ENCODE measurements at regions not wholly inside any gene's neighbourhood (a gene's known extent, or its start where the extent isn't known, plus 50 kb on each side); places are given as distances from the start of the nearest gene placed in this dataset.
"Not testable (repeated sequence)": the region's sequence is repeated elsewhere in the genome, so short reads cannot be mapped to it uniquely, and the experiment has no call there.

DNA sequence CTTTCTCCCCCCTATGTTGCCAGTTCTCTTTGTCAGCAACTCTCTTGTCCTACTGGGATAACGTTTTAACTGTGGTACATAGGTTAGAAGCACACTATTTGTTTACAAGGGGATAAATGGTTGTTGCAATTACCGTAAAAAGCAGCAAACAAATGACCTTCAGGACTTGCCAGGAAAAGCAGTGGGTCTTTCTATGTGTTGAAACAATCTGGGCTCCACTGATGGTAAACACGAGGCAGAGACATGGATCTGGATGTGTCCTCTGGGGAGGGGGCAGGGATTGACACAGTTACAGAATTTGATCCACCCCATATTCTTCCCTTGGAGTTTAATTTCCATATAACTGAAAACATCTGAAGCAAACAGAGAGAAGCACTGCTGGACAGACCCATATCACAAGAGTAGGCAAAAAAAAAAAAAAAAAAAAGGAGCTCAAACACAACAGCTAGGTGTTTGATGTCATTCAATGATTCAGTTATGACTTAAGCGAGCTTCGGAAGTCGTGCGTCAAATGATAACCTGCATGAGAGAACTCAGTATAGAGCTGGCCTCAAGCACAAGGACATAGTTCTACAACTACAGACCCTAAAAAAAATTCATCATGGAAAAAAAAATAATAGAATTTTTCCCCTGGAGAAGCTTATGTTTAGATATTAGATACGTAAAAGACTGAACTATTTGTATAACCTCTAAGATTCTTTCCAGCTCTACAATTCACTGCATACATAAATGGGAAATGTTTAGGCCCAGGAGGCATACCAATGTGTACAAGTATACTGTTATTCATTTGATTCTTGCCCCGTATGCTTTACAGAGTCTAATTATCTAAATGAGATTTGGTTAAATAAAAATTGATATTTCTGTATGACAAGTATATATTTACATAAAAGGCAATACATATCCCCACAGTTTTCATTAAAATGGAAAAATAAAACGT, 127.7 kb downstream of the ALDH8A1 start:
- DNase-seq (ENCODE audit: low read depth) = no peak

DNA sequence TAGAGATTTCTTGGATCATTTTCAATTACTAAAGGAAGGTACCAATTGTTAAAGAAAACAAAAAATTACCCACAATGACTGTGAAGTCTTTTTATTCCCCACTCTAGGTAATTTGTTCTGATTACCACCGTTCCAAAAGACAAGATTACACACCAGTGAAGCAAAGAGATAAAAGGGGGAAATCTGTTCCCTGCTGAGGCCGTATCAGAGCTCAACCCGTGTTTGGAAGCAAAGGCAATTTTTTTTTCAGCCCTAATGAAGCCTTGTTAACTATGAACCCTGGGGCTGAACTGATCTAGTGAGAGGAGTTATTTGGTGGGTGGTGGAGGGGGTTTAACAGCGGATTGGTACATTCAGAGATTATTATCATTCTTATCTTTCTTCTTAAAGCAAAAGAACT, 128.5 kb downstream of the ALDH8A1 start:
- DNase-seq (ENCODE audit: low read depth) = no peak

DNA sequence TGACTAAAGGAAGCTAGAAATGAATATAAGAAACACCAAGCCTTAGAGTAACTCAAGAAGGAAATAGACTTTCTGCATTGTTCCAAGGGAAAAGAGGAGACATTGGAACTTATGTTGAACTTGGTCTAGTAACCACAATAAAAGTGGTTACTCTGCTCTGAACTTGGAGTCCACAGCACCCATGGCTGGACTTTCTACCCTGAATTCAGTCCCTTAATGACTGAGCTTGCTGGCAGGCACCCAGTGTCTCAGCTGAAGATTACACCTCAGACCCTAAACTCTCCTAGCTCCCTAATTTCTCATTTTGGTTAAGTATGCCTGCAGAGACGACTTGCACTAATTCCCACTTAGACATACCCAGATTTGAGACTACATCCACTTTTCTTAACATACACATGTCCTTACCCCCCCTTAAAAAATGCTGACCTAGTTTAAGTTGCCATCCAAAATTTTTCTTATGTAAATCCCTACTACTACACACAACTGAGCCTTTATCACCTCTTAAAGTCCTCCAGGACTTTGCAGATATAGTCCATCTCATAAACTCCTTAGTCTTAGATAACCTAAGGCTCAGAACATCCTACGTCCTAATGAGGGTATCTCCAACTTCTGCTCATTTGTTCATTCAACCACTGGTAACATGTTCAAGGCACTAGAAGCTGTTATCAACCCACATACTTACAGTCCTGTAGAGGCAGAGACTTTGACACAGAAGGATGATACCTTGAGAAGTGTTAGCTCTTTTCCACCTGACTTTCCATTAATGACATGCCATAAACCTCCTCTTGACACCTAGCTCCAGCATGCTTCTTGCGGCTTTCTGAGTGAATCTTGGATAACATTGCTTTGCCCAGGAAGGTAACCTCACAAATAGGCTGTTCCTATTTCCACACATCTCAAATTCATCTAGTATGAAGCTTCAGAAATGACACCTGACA, 129.8 kb downstream of the ALDH8A1 start:
- DNase-seq (ENCODE audit: low read depth) = no peak

DNA sequence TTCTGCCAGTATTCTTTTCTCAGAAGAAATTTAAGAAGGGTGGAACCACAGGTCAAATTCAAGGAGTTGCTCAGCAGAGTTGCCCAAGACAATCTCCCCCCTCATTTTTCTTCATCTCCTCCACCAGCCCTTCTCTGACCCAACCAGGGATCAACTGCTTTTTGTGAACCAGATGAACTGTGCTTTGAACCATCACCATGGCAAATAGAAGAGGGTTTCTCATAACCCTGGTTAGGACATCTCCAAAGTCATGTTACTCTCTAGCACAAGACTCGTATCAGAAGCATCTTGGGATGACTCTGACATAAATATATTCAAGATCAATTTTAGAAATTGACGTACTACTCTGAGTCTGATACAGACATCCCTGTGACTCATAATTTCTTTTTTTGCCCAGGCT, 130.7 kb downstream of the ALDH8A1 start:
- DNase-seq (ENCODE audit: low read depth) = no peak

DNA sequence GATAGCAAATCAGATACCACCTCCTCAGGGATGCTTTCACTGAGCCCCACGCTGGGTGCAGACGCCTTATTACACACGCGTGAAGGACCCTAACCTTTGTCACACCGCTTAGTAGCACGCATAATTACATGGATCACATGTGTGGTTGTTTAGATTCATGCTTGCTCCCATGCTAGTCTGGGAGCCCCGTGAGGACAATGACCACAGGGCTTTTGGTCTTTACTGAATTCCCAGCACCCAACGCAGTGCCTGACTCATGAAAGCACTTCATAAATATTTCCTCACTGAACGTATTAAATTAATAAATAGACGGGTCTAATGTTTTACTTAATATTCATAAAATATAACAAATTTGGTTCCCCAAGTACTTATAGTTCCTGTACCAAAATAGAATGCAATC, 132.5 kb downstream of the ALDH8A1 start:
- DNase-seq (ENCODE audit: low read depth) = no peak

DNA sequence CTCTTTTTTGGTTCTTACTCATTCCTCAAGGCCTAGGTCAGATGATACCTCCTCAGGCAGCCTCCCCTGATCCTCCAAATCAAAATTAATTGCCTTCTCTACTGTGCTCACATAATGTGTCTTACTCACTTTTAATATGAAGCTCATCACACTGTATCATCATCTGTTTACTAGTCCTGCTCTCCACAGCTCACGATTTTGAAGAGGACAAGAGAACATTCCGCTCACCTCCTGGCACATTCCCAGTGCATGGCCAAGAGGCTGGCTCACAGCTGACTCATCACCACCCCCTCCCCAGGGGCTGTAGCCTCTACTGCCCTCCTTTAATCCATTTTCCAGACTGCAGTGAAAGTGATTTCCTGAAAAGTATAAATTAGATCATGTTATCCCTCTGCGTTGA, 133.1 kb downstream of the ALDH8A1 start:
- peak; percentile 51 for DNase-seq (ENCODE audit: low read depth)

DNA sequence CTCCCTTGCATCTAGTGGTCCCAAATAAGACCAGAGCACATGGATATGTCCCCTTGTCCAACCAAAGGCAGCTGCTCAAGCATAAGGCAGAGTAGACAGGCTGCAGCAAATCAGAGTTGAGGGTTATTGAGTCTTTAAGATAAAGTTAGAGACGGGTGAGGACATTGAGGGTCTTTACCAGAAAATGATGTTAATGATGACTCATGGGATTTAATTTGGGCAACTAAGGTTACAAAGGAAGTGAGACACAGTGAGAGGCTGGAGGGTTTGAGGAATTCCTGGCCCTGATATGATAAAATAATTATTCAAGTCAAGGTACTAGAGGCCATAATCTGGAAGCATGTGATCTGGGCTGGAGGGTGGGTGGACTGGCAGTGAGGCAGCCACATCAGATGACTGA, 133.6 kb downstream of the ALDH8A1 start:
- no peak for DNase-seq (ENCODE audit: low read depth)

DNA sequence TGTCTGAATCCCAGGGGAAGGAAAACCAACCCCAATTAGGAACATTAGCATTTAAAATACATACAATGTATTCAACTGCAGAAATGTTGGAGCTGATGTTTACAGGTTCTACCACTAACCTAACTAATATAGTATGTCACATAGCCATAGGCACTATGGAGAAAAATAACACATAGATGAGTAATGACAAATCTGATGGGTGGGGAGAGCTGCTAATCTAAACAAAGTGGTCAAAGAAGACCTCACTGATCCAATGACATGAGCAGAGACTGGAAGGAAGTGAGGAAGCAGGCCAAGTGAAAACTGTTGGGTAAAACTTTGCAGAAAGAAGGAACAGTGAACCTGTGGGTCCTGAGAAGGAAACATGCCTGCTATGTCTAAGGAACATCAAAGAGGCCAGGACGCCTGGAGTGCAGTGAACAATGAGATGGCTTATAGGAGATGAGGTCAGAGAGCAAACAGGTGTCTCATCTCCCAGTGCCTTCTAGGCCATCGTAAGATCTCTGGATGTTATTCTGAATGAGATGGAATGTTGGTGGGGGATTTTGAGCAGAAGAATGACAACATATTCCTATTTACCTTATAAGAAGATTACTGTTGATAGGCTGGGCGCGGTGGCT, 135.7 kb downstream of the ALDH8A1 start:
- peak; percentile 84 for DNase-seq (ENCODE audit: low read depth)

DNA sequence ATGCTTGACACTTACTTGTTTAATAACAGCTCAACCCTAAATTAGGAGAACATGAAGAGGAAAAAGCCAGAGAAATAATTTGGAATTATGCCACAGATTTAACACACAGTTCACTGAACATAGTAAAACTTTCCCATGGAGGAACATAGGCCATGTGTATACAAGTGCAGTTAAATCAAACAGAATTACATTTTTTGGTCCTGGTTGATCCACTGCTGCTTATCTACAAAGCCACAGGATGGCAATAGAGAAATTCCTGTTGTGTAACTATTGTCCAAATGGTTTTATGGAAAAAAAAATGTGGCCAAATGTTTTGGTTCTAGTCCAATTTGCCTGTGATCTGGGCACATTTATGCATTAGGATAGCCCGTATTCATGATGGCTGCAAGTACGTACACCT, 136.8 kb downstream of the ALDH8A1 start:
- peak; percentile 44 for DNase-seq (ENCODE audit: low read depth)

DNA sequence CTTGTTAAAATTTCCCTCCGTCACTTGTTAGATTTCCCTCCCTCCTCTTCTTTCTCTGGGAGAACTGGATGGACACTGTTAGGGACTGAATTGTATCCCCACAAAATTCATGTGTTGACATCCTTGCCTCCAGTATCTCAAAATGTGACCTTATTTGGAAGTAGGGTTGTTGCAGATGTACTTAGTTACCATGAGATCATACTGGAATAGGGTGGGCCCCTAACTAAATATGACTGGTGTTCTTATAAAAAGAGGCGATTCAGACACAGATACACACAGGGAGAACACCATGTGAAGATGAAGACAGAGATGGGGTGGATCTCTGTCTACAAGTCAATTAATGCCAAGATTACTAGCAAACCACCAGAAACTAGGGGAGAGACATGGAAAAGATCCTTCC, 139.5 kb downstream of the ALDH8A1 start:
- peak; percentile 28 for DNase-seq (ENCODE audit: low read depth)

DNA sequence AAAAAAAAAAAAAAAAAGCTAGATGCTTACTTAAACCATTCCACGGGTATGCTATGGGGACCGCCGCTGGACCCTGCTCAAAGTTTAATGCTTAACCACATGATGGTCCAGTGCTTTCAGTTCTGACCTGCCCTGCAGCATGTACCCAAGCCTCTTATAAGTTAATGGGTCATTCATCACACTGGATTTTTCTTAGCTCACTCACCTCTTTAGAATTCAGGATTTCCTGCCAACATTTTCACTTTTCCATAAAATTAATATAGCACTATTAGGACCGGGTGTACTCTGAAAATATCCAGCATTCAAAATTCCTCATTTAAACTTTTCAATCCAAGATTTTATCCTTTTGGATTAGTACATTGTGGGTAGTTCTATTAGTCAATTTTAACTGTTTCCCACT, 140.8 kb downstream of the ALDH8A1 start:
- DNase-seq (ENCODE audit: low read depth) = peak; percentile 78

DNA sequence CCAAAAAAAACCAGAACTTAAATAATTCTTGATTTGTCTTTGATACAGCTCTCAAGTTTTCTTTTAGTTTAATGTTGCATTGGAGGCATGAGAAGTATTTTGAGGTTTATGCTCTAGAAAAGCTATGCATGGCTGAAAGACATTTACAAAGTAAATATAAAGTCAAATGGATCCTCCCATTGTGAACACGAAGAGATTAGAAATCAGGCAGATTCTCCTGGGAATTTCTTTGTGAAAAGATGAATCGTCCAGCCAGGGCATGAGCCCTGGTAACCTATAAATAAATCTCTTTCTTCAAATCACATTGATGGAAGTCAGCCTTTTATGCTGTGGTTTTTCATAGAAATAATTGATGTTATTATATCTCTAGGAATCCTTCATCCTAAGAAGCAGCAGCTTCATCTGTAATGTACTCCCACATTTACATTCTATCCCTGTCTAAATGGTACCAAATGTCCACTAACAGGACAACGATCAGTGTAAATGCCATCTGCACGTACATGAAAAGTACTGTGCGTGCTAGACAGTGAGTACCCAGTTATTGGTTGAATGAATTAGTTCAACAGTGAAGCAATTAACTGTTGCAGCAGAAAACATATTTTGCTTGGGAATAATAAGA, 143.6 kb downstream of the ALDH8A1 start:
- DNase-seq (ENCODE audit: low read depth) = no peak

DNA sequence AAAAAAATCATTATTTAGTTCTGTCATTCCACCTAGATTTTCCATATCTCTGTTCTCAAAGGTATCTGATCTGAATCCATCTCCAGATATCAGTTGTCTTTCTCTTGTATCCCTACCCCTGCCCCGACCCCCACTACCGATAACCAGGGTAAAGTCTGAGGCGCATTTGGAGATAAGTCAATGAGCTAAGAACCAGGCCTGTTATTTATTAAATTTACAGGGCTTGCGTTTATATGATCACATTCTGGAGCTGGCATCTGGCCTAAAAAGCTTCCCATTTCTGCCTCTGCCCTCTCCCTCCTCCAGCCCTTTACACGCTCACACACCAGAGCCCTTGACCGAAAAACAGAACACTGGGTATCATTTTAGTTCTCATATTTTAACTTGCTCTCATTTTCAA, 144.7 kb downstream of the ALDH8A1 start:
- no peak for DNase-seq (ENCODE audit: low read depth)

DNA sequence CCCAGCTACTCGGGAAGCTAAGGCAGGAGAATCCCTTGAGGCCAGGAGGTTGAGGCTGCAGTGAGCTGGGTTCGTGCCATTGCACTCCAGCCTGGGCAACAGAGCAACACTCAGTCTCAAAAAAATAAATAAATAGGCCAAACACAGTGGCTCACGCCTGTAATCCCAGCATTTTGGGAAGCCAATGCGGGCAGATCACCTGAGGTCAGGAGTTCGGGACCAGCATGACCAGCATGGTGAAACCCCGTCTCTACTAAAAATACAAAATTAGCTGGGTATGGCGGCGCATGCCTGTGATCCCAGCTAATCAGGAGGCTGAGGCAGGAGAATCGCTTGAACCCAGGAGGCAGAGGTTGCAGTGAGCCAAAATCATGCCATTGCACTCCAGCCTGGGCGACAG, 145.6 kb downstream of the ALDH8A1 start:
- DNase-seq (ENCODE audit: low read depth) = not testable (repeated sequence)

DNA sequence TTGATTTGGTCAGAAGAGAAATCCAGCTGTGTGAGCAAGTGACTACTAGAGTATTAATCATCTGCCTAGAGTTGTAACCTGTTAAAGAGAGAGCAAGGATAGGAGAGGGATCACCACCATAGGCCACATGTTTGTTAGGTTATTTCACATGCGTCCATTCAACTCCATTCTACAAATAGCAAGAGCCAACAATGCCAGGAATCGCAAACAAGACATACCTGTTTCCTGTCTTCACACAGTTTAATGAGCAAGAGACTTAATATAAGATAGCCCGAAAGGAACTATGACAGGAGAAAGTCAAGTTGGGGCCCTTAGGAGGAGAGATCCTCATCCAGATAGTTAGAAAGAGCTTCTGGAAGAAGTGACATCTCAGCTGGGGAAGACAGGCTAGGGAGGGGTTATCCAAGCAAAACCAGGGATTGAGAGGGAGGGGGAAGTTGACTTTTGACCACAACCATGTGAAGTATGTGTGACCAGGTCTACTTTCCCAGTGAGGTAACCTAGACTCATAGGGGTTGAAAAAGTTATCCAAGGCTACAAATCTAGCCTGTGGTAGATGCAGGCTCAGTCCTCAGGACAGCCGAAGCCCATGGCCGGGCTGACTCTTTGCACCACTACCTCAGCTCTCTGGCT, 147.4 kb downstream of the ALDH8A1 start:
- no peak for DNase-seq (ENCODE audit: low read depth)

DNA sequence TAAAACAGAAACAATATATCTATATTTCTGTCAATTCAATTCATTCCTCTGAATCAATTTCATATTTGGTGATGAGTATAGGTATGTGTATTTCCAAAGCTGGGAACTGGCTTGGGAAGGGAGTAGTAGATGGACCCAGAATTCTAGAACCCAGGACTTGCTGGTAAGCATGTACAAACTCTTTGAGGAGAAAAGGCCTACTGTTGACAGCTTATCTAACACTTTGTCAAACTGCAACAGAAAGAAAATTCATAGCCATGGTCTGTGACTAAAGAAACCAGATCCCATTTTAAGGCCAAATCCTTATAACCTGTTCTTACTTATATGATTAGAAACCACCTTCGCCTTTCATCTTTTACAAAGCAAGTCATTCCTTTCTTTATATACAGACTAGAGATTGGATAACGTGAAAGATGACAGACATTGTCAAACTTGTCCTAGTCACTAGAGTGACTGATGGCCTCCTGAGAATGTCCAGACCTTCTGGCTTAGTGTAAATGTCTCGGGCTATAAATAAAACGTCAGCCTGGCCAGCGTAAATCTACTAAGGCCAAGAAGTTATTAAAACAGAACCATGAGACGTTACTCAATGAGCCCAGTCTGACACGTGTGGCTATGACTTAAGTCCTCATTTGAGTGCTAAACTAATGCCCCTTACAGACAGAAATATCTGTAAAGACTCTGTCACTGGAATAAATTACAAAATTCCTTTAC, 152.3 kb downstream of the ALDH8A1 start:
- DNase-seq (ENCODE audit: low read depth) = no peak

DNA sequence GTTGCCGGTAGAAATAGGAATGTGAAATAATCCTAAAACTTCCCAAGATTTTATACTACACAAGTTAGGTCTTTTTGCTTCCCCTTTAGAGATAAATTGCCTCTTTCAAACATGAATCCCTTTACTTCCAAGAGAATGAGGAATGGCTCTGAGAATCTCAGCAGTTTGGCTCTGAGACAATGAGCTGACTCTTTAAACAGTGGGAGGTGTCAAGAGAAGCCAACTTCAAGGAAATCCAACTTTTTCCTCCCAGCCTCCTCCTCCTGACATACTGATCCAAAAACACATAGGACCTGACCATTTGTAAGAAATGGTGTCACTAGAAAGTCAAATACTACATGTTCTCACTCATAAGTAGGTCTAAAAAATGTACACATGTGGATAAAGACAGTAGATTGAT, 154.2 kb downstream of the ALDH8A1 start:
- DNase-seq (ENCODE audit: low read depth) = no peak

DNA sequence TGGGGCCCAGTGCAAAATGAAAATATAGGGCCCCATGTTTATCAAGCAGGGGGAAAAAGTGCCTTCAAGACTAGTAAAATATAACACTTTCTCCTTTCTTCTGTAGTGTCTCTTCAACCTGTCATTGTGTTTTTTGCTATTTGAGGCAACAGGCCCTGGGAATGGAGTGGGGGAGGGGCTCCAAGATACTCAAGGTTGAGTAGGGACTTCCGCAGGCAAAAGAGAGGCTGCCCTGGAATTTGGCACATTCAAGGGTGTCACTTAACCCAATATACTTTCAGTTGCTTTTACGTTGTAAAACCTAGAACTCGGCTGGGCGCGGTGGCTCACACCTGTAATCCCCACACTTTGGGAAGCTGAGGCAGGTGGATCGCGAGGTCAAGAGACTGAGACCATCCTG, 154.9 kb downstream of the ALDH8A1 start:
- DNase-seq (ENCODE audit: low read depth) = no peak

DNA sequence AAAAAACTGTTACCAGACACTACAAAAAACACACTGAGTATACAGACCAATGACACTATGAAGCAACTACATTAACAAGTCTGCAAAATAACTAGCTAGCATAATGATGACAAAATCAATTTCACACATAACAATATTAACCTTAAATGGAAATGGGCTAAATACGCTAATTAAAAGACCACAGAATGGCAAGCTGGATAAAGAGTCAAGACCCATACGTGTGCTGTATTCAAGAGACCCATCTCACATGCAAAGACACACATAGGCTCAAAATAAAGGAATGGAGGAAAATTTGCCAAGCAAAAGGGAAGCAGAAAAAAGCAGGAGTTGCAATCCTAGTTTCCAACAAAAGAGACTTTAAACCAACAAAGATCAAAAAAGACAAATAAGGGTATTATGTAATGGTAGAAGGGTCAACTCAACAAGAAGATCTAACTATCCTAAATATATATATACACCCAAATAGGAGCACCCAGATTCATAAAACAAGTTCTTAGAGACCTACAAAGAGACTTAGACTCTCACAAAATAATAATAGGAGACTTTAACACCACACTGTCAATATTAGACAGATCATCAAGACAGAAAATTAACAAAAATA, 158.6 kb downstream of the ALDH8A1 start:
- DNase-seq (ENCODE audit: low read depth) = not testable (repeated sequence)

DNA sequence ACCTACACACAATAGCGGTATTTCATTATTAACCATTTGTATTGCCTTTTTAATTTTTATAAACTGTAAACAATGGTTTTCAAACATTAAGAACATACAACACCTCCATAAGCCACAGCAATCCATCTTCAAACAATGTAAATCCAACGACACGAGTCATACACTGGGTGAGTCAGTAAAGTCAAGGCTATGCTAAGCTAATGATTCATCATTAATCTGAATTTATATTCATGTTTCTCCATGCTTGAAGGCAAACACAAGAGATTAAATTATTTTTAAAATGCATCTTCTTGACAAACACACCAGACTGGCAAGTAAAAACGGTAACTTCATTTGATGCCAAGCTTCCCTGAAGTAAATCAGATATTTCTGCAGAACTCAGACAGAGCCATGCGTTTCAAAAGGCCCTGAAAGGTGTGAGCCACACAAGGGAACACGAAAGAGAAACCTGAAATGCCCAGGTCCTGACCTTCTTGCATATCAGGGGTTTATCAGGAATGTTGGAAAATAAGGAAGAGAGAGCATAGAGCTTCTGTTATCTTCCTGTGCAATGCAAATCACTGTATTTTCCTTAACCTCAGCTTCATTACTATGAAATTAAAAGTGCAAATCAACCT, 162.5 kb downstream of the ALDH8A1 start:
- DNase-seq (ENCODE audit: low read depth) = peak; percentile 37

All from RPMI7951 (cell line).